ENCODE measurements at regions not wholly inside any gene's neighbourhood (a gene's known extent, or its start where the extent isn't known, plus 50 kb on each side); places are given as distances from the start of the nearest gene placed in this dataset.

- no peak overlapping the region for H2AFZ ChIP-seq (ENCODE audit: low read depth)
- no peak overlapping the region for H3K4me3 ChIP-seq (IDR thresholded peaks at IDR 0.05; ENCODE audit: insufficient read depth, low read depth, low read length)
- no peak overlapping the region for H3K9ac ChIP-seq
- no peaks in the 10 kb centered on the region for H3K79me2 ChIP-seq (ENCODE audit: insufficient read depth, low read depth)
- no peaks in the 10 kb centered on the region for H3K27me3 ChIP-seq (ENCODE audit: insufficient read depth, low read depth)
- no peak overlapping the region for H3K4me2 ChIP-seq
- no peak overlapping the region for H3K27ac ChIP-seq
- H3K4me1 ChIP-seq (ENCODE audit: low read depth, poor library complexity, severe bottlenecking): no peaks in the 10 kb centered on the region
- TF ChIP-seq CTCF (conservative IDR thresholded peaks at IDR 0.05; ENCODE audit: low read depth, low read length): no peak
- no peaks in the 10 kb centered on the region for H4K20me1 ChIP-seq (ENCODE audit: insufficient read depth)
- no peaks in the 10 kb centered on the region for H3K36me3 ChIP-seq (ENCODE audit: insufficient read depth)
Measured at GRCh38 chr2:137813176-137813575, 151.1 kb upstream of the HNMT start.

GRCh38 chr2:137817058-137817457 lies 147.2 kb upstream of the HNMT start:
- no peak overlapping the region for H2AFZ ChIP-seq (ENCODE audit: low read depth)
- no peaks in the 10 kb centered on the region for H3K79me2 ChIP-seq (ENCODE audit: insufficient read depth, low read depth)
- no peak overlapping the region for H3K27ac ChIP-seq
- no peaks in the 10 kb centered on the region for H3K4me1 ChIP-seq (ENCODE audit: low read depth, poor library complexity, severe bottlenecking)
- no peaks in the 10 kb centered on the region for H4K20me1 ChIP-seq (ENCODE audit: insufficient read depth)
- H3K4me3 ChIP-seq (IDR thresholded peaks at IDR 0.05; ENCODE audit: insufficient read depth, low read depth, low read length): no peak overlapping the region
- H3K4me2 ChIP-seq: no peak overlapping the region
- no peak for TF ChIP-seq CTCF (conservative IDR thresholded peaks at IDR 0.05; ENCODE audit: low read depth, low read length)
- no peak overlapping the region for H3K9ac ChIP-seq
- no peaks in the 10 kb centered on the region for H3K36me3 ChIP-seq (ENCODE audit: insufficient read depth)
- no peaks in the 10 kb centered on the region for H3K27me3 ChIP-seq (ENCODE audit: insufficient read depth, low read depth)

GRCh38 chr2:137823196-137823595 lies 141.1 kb upstream of the HNMT start:
- Histone ChIP-seq H2AFZ (ENCODE audit: low read depth) (no peak overlapping the region), H3K9ac (no peak overlapping the region), H3K27me3 (ENCODE audit: insufficient read depth, low read depth) (no peaks in the 10 kb centered on the region), H3K4me1 (ENCODE audit: low read depth, poor library complexity, severe bottlenecking) (peaks cover 4% of the 10 kb centered on the region), H3K27ac (no peak overlapping the region), H4K20me1 (ENCODE audit: insufficient read depth) (no peaks in the 10 kb centered on the region), H3K4me3 (IDR thresholded peaks at IDR 0.05; ENCODE audit: insufficient read depth, low read depth, low read length) (no peak overlapping the region), H3K4me2 (no peak overlapping the region), H3K36me3 (ENCODE audit: insufficient read depth) (no peaks in the 10 kb centered on the region), H3K79me2 (ENCODE audit: insufficient read depth, low read depth) (no peaks in the 10 kb centered on the region)
- TF ChIP-seq CTCF (conservative IDR thresholded peaks at IDR 0.05; ENCODE audit: low read depth, low read length): no peak

- Histone ChIP-seq H3K36me3 (ENCODE audit: insufficient read depth) (no peaks in the 10 kb centered on the region), H3K4me1 (ENCODE audit: low read depth, poor library complexity, severe bottlenecking) (peaks cover 4% of the 10 kb centered on the region), H3K4me2 (no peak overlapping the region), H3K27ac (no peak overlapping the region), H4K20me1 (ENCODE audit: insufficient read depth) (no peaks in the 10 kb centered on the region), H3K79me2 (ENCODE audit: insufficient read depth, low read depth) (no peaks in the 10 kb centered on the region), H3K9ac (no peak overlapping the region), H2AFZ (ENCODE audit: low read depth) (no peak overlapping the region), H3K27me3 (ENCODE audit: insufficient read depth, low read depth) (no peaks in the 10 kb centered on the region), H3K4me3 (IDR thresholded peaks at IDR 0.05; ENCODE audit: insufficient read depth, low read depth, low read length) (no peak overlapping the region)
- TF ChIP-seq CTCF (conservative IDR thresholded peaks at IDR 0.05; ENCODE audit: low read depth, low read length): no peak
Measured at GRCh38 chr2:137824501-137824900, 139.8 kb upstream of the HNMT start.

All from KMS-11 (cell line).